Breast epithelium (tissue), 3 donors: ENCODE measurements at regions not wholly inside any gene's neighbourhood (a gene's known extent, or its start where the extent isn't known, plus 50 kb on each side); places are given as distances from the start of the nearest gene placed in this dataset.

ENCODE experiments used
- CTCF ChIP-seq, 3 donors: fragments of 450-650 bp; IDR thresholded peaks; one replicate each; pipeline ENCODE4 v1.5.1; 2016 to 2017; ENCODE audit warnings: antibody characterized with exemption in 3 of 3, mild to moderate bottlenecking in 3 of 3, moderate library complexity in 3 of 3
- POLR2A ChIP-seq: fragments of 450-650 bp; IDR thresholded peaks from one replicate; pipeline ENCODE4 v1.6.1; 2016; ENCODE audit warnings: antibody characterized with exemption, mild to moderate bottlenecking, moderate library complexity
- POLR2AphosphoS5 ChIP-seq, 3 donors: sonication (generic); formaldehyde crosslinking; IDR thresholded peaks; one replicate each; pipeline ENCODE4 v1.6.1; 2017; ENCODE audit warnings: antibody characterized with exemption in 3 of 3

DNA sequence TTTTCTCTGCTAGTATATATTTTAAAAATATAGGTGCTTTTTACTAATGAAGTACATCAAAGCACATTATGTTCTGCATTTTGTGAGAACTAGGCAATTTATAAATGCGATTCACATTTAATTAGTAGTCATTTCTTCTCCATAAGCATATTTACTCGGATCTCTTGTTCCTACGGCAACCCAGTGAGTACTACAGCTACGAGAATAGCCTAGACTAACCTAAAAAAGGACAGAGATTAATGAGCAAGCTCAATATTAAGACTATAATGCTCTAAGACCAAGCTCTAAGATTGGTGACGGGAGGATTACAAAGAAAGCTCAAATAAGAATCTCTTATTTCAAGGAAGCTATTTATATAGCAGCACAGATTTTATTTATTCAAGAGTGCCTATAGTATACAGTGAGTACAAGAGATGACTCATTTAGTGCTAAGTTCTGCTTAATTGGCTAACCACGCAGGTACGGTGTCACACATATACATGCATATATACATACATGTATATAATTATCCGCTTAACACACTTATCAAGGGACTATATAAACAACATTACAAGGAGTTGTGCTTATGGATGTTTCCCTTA is 364.7 kb downstream of the GPD2 start:
- no peak for TF ChIP-seq CTCF (IDR thresholded peaks at IDR 0.05)
- TF ChIP-seq POLR2A, result no peak
- TF ChIP-seq POLR2AphosphoS5 (IDR thresholded peaks at IDR 0.05), result no peak
